GM21447 (cell line): ENCODE measurements at regions not wholly inside any gene's neighbourhood (a gene's known extent, or its start where the extent isn't known, plus 50 kb on each side); places are given as distances from the start of the nearest gene placed in this dataset.

ENCODE experiments used
- ATAC-seq: cut with Tn5 transposase; IDR thresholded peaks from one replicate; pipeline ENCODE4 v1.9.1; 2021; ENCODE audit not compliant: unreplicated experiment

GRCh38 chr14:62234849-62235248, 472.6 kb downstream of the SNAPC1 start:
- ATAC-seq, result no peak

GRCh38 chr14:62244221-62244620, 482.0 kb downstream of the SNAPC1 start:
- no peak for ATAC-seq

- no peak for ATAC-seq
Observed at GRCh38 chr14:62247266-62247665, 485.0 kb downstream of the SNAPC1 start.

- no peak for ATAC-seq
Observed at GRCh38 chr14:62251237-62251636, 489.0 kb downstream of the SNAPC1 start.

- no peak for ATAC-seq
Observed at GRCh38 chr14:62253171-62253570, 491.0 kb downstream of the SNAPC1 start.

- no peak for ATAC-seq
Observed at GRCh38 chr14:62253911-62254310, 491.7 kb downstream of the SNAPC1 start.

GRCh38 chr14:62269204-62269603, 507.0 kb downstream of the SNAPC1 start:
- ATAC-seq, result no peak

GRCh38 chr14:62270236-62270635, 508.0 kb downstream of the SNAPC1 start:
- ATAC-seq, result no peak

- no peak for ATAC-seq
Observed at GRCh38 chr14:62280366-62280765, 518.1 kb downstream of the SNAPC1 start.

- ATAC-seq, result no peak
Observed at GRCh38 chr14:62283837-62284236, 521.6 kb downstream of the SNAPC1 start.

GRCh38 chr14:62289471-62289870, 527.3 kb downstream of the SNAPC1 start:
- ATAC-seq, result no peak

GRCh38 chr14:62301080-62301479, 538.9 kb downstream of the SNAPC1 start:
- ATAC-seq, result no peak

GRCh38 chr14:62301911-62302310, 539.7 kb downstream of the SNAPC1 start:
- no peak for ATAC-seq

GRCh38 chr14:62303437-62303836, 541.2 kb downstream of the SNAPC1 start:
- no peak for ATAC-seq

- no peak for ATAC-seq
Observed at GRCh38 chr14:62304257-62304656, 542.0 kb downstream of the SNAPC1 start.

GRCh38 chr14:62307844-62308243, 545.6 kb downstream of the SNAPC1 start:
- no peak for ATAC-seq

GRCh38 chr14:62308316-62308715, 546.1 kb downstream of the SNAPC1 start:
- ATAC-seq, result no peak

- no peak for ATAC-seq
Observed at GRCh38 chr14:62308891-62309290, 546.7 kb downstream of the SNAPC1 start.

GRCh38 chr14:62313212-62313611, 551.0 kb downstream of the SNAPC1 start:
- no peak for ATAC-seq

GRCh38 chr14:62314221-62314620, 552.0 kb downstream of the SNAPC1 start:
- ATAC-seq, result no peak

- ATAC-seq, result no peak
Observed at GRCh38 chr14:62314871-62315270, 552.7 kb downstream of the SNAPC1 start.

- no peak for ATAC-seq
Observed at GRCh38 chr14:62315631-62316030, 553.4 kb downstream of the SNAPC1 start.

- ATAC-seq, result no peak
Observed at GRCh38 chr14:62322216-62322615, 560.0 kb downstream of the SNAPC1 start.

- no peak for ATAC-seq
Observed at GRCh38 chr14:62329427-62329826, 567.2 kb downstream of the SNAPC1 start.
